Skin of body (tissue), 1 donor: ENCODE measurements at regions not wholly inside any gene's neighbourhood (a gene's known extent, or its start where the extent isn't known, plus 50 kb on each side); places are given as distances from the start of the nearest gene placed in this dataset.
A peak's percentile ranks its signal among the peaks of the same experiment; 100 is the strongest.
"Not testable (repeated sequence)": the region's sequence is repeated elsewhere in the genome, so short reads cannot be mapped to it uniquely, and the experiment has no call there.

Experiments
- DNase-seq: peaks from one replicate; lab custom pipeline; 2025; lab: John Stamatoyannopoulos, UW

- no peak for DNase-seq
Observed at GRCh38 chr15:87681104-87681503, 575.4 kb downstream of the NTRK3 start.

- no peak for DNase-seq
Observed at GRCh38 chr15:87680208-87680607, 576.3 kb downstream of the NTRK3 start.

- no peak for DNase-seq
Observed at GRCh38 chr15:87675271-87675670, 581.3 kb downstream of the NTRK3 start.

GRCh38 chr15:87672309-87673288 lies 583.9 kb downstream of the NTRK3 start:
- no peak for DNase-seq

GRCh38 chr15:87671289-87671688 lies 585.2 kb downstream of the NTRK3 start:
- DNase-seq, result no peak

- DNase-seq, result peak; percentile 58
Observed at GRCh38 chr15:87669846-87670245, 586.7 kb downstream of the NTRK3 start.

GRCh38 chr15:87668768-87669564 lies 587.6 kb downstream of the NTRK3 start:
- DNase-seq, result not testable (repeated sequence)

- DNase-seq, result no peak
Observed at GRCh38 chr15:87667643-87668042, 588.9 kb downstream of the NTRK3 start.

GRCh38 chr15:87662575-87662974 lies 594.0 kb downstream of the NTRK3 start:
- no peak for DNase-seq

GRCh38 chr15:87661454-87662355 lies 594.8 kb downstream of the NTRK3 start:
- peak; percentile 15 for DNase-seq

- DNase-seq, result no peak
Observed at GRCh38 chr15:87660251-87661129, 596.0 kb downstream of the NTRK3 start.

- no peak for DNase-seq
Observed at GRCh38 chr15:87656372-87656771, 600.2 kb downstream of the NTRK3 start.

GRCh38 chr15:87653646-87654045 lies 602.9 kb downstream of the NTRK3 start:
- DNase-seq, result no peak

GRCh38 chr15:87649175-87649574 lies 607.4 kb downstream of the NTRK3 start:
- DNase-seq, result no peak

GRCh38 chr15:87648278-87648677 lies 608.3 kb downstream of the NTRK3 start:
- peak; percentile 44 for DNase-seq

GRCh38 chr15:87645723-87646122 lies 610.8 kb downstream of the NTRK3 start:
- DNase-seq, result no peak

- DNase-seq, result not testable (repeated sequence)
Observed at GRCh38 chr15:87642997-87643396, 613.5 kb downstream of the NTRK3 start.

- DNase-seq, result no peak
Observed at GRCh38 chr15:87639305-87640011, 617.1 kb downstream of the NTRK3 start.

- no peak for DNase-seq
Observed at GRCh38 chr15:87638554-87639083, 617.9 kb downstream of the NTRK3 start.
